ENCODE measurements at regions not wholly inside any gene's neighbourhood (a gene's known extent, or its start where the extent isn't known, plus 50 kb on each side); places are given as distances from the start of the nearest gene placed in this dataset.
"Not testable (repeated sequence)": the region's sequence is repeated elsewhere in the genome, so short reads cannot be mapped to it uniquely, and the experiment has no call there.

DNA sequence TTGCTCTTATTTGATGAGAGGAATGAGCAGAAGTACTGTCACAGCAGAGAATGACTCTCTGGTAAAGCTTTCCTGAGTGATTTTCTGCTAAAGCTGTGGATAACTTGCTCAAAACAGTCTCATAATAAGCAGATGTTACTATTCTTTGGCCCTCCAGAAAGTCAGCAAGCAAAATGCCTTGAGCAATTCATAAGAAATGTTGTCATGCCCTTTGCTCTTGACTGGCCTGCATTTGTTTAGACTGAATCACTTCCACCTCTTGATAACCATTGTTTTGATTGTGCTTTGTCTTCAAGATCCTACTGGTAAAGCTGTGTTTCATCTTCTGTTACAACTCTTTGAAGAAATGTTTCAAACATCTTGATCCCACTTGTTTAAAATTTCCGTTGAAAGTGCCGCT is 457.9 kb upstream of the FOXG1 start:
- H4K20me1 ChIP-seq, result no peaks in the 10 kb centered on the region
- H3K27me3 ChIP-seq, result no peaks in the 10 kb centered on the region
- H3K4me2 ChIP-seq, result no peak overlapping the region
- no peak overlapping the region for H3K4me3 ChIP-seq
- no peak overlapping the region for H3K9ac ChIP-seq
- no peak overlapping the region for H3K27ac ChIP-seq
- no peaks in the 10 kb centered on the region for H3K9me3 ChIP-seq (replicated peaks in 1 of 11)
- no peaks in the 10 kb centered on the region for H3K4me1 ChIP-seq
- no peaks in the 10 kb centered on the region for H3K36me3 ChIP-seq
- no peak for TF ChIP-seq Cebpa-rat (IDR thresholded peaks at IDR 0.05)

DNA sequence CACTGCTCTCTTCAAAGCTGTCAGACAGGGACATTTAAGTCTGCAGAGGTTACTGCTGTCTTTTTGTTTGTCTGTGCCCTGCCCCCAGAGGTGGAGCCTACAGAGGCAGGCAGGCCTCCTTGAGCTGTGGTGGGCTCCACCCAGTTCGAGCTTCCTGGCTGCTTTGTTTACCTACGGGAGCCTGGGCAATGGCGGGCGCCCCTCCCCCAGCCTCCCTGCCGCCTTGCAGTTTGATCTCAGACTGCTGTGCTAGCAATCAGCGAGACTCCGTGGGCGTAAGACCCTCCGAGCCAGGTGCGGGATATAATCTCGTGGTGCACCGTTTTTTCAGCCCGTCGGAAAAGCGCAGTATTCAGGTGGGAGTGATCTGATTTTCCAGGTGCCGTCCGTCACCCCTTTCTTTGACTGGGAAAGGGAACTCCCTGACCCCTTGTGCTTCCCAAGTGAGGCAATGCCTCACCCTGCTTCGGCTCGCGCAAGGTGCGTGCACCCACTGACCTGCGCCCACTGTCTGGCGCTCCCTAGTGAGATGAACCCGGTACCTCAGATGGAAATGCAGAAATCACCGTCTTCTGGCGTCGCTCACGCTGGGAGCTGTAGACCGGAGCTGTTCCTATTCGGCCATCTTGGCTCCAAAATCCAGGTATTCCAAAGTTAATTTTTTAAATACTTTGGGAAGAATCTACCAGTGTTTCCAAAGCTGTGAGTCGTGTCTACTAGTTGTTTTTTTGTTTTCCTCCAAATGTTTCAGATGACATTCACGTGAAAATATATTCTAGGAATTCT is 448.5 kb upstream of the FOXG1 start:
- not testable (repeated sequence) for H3K4me1 ChIP-seq; H3K9ac ChIP-seq; H3K27ac ChIP-seq; H3K9me3 ChIP-seq (replicated peaks in 1 of 11); H3K4me3 ChIP-seq; H3K4me2 ChIP-seq; H4K20me1 ChIP-seq; H3K36me3 ChIP-seq; H3K27me3 ChIP-seq

DNA sequence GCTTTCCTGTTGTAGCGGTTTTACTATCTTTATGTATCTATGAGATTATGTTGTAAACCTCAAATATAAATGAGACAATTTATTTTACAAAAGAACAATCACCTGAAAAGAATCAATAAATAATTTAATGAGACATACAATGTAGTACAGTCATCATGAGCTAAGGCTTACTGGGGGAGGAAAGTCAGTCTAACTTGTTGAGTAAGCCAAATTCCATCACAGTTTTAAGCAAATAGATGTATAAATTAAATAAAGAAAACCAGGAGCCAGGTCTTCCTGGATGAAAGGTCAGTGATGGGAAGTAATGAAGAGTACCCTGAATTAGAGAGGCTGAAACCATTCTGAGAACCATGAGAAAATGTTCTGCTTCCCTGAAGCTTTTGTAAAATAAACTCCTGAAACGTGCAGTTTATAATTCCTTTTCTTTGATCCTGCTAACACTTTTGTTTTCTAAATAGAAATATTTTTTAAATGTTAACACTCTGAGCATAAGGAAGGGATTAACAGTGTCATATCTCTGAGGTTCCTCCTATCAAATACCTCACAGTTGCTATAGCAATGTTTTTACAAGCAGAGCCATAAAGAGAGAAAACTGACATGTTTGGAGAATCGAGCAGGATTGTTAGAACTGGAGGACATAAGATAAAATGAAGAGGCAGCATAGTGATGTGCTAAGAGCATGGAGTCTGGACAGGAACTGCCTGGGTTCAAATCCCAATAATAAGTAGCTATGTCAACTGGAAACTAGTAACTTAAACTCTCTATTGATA is 444.9 kb upstream of the FOXG1 start:
- Histone ChIP-seq H3K9ac (no peak overlapping the region), H3K4me2 (no peak overlapping the region), H3K4me3 (no peak overlapping the region), H3K4me1 (no peaks in the 10 kb centered on the region), H3K36me3 (no peaks in the 10 kb centered on the region), H3K27ac (no peak overlapping the region), H3K9me3 (replicated peaks in 1 of 11) (no peaks in the 10 kb centered on the region), H4K20me1 (no peaks in the 10 kb centered on the region), H3K27me3 (no peaks in the 10 kb centered on the region)
- no peak for TF ChIP-seq Cebpa-rat (IDR thresholded peaks at IDR 0.05)

DNA sequence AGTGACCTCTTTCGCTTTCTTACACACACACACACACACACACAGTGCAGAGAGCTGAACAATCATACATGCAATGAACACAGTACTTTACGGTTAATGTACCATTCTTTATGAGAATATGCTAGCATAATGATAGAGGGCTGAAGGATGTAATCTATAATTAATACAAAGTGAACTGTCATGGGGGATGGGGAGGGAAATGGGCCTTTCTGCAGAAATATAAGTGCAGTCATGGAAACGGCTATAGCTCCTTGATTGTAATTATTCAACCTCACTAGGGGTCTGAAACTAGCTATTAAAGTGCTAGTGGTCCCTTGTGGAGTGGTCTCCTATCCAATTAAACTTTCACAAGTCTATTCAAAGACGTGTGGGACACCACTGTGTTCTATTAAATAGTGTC is 443.2 kb upstream of the FOXG1 start:
- Histone ChIP-seq H3K9ac (no peak overlapping the region), H3K4me3 (no peak overlapping the region), H3K27me3 (no peaks in the 10 kb centered on the region), H3K27ac (no peak overlapping the region), H4K20me1 (no peaks in the 10 kb centered on the region), H3K36me3 (no peaks in the 10 kb centered on the region), H3K9me3 (replicated peaks in 1 of 11) (no peaks in the 10 kb centered on the region), H3K4me2 (no peak overlapping the region), H3K4me1 (no peaks in the 10 kb centered on the region)
- TF ChIP-seq Cebpa-rat (IDR thresholded peaks at IDR 0.05), result no peak

DNA sequence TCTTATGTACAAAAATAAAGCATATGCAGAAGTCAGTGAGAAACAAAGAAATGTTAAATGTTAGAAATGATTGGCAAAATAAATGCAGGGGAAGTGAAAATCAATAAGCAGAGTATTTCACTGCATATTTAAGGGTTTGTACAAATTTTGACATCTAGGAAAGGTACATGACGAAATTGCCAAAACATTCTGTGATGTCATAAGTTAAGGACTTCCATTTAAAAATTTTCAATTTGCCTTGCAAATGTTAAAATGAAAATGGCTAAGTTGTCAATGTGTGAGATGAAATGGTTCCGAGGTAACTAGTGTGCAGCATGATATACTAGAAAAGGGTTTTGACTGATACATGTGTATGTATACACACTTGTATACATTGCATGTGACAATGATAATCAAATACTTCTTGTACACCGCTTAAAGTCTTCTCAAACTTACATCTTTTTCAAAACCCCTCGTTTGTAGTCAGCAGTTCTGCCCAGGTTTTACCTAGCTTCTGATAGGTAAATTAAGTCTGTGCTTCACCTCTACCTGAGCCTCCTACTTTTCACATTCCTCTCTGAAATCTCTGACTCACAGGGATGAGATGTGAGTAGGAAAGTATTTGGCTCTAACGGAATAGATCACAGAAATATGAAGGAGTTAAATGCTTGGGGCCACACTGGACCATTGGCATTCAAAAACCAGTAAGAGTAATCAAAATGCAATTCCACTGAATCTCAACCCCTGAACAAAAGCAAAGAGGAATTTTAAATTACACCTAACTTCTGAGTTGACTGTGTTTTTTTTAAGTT is 442.4 kb upstream of the FOXG1 start:
- H3K9me3 ChIP-seq (replicated peaks in 1 of 11), result no peaks in the 10 kb centered on the region
- no peaks in the 10 kb centered on the region for H3K27me3 ChIP-seq
- no peak overlapping the region for H3K27ac ChIP-seq
- H3K4me3 ChIP-seq, result no peak overlapping the region
- no peaks in the 10 kb centered on the region for H3K4me1 ChIP-seq
- no peaks in the 10 kb centered on the region for H3K36me3 ChIP-seq
- no peak overlapping the region for H3K4me2 ChIP-seq
- no peak overlapping the region for H3K9ac ChIP-seq
- H4K20me1 ChIP-seq, result no peaks in the 10 kb centered on the region
- TF ChIP-seq Cebpa-rat (IDR thresholded peaks at IDR 0.05), result no peak

DNA sequence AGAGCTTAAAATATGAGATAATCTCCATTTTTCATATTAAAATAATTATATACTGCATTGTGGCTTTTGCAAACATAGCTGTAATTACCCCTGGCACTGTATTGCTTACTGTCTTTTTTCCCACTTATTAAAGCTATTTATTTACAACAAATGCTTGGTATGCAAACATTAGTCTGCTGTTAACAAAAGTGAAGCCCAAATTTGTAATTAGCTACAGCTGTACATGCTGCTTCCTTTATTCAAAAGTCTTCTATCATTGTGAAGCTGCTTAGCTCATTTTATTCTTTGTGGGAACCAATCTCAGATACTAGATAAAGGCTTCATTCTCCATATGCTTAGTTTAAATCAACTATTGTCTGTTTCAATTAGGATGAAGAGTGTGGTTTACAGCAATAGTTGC is 425.8 kb upstream of the FOXG1 start:
- TF ChIP-seq Cebpa-rat (IDR thresholded peaks at IDR 0.05), result no peak
- Histone ChIP-seq H3K9ac (no peak overlapping the region), H4K20me1 (no peaks in the 10 kb centered on the region), H3K27me3 (no peaks in the 10 kb centered on the region), H3K4me2 (no peak overlapping the region), H3K4me3 (no peak overlapping the region), H3K27ac (no peak overlapping the region), H3K4me1 (no peaks in the 10 kb centered on the region), H3K9me3 (replicated peaks in 1 of 11) (no peaks in the 10 kb centered on the region), H3K36me3 (no peaks in the 10 kb centered on the region)

DNA sequence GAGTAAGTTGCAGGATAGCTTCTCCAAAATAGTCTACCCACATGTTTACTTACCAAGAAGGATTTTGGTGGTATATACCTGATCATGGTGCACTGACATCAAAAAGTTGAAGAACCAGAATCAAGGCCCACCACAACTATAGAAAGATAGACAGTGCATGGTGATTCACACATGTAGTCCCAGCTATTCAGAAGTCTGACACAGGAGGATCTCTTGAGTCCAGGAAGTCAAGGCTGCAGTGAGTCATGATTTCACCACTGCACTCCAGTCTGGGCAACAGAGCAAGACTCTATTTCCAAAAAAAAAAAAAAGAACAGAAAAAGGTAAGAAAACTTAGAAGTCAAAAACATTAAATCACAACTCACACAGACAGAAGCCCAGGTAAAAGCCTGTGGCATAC is 422.2 kb upstream of the FOXG1 start:
- Histone ChIP-seq H3K27ac (no peak overlapping the region), H3K4me1 (no peaks in the 10 kb centered on the region), H3K9me3 (replicated peaks in 1 of 11) (no peaks in the 10 kb centered on the region), H3K27me3 (no peaks in the 10 kb centered on the region), H3K9ac (no peak overlapping the region), H3K36me3 (no peaks in the 10 kb centered on the region), H3K4me3 (no peak overlapping the region), H4K20me1 (no peaks in the 10 kb centered on the region), H3K4me2 (no peak overlapping the region)
- TF ChIP-seq Cebpa-rat (IDR thresholded peaks at IDR 0.05), result no peak

DNA sequence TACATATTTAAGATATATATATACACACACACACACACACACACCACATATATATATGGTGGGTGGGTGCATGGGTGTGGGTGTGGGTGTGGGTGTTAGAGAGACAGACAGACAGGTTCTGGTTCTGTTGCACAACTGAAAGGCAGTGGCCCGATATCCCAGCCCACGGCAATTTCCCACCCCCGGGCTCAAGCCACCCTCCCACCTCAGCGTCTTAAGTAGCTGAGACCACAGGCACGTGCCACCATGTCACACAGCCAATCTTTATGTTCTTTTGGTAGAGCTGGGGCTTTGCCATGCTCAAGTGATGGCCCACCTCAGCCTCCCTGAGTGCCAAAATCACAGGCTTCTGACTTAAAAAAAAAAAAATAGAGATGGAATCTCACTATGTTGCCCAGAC is 417.8 kb upstream of the FOXG1 start:
- no peaks in the 10 kb centered on the region for H3K9me3 ChIP-seq (replicated peaks in 1 of 11)
- H3K4me3 ChIP-seq, result no peak overlapping the region
- no peaks in the 10 kb centered on the region for H4K20me1 ChIP-seq
- no peak overlapping the region for H3K9ac ChIP-seq
- H3K4me1 ChIP-seq, result no peaks in the 10 kb centered on the region
- no peak overlapping the region for H3K27ac ChIP-seq
- no peaks in the 10 kb centered on the region for H3K36me3 ChIP-seq
- H3K27me3 ChIP-seq, result no peaks in the 10 kb centered on the region
- TF ChIP-seq Cebpa-rat (IDR thresholded peaks at IDR 0.05), result no peak
- H3K4me2 ChIP-seq, result no peak overlapping the region

DNA sequence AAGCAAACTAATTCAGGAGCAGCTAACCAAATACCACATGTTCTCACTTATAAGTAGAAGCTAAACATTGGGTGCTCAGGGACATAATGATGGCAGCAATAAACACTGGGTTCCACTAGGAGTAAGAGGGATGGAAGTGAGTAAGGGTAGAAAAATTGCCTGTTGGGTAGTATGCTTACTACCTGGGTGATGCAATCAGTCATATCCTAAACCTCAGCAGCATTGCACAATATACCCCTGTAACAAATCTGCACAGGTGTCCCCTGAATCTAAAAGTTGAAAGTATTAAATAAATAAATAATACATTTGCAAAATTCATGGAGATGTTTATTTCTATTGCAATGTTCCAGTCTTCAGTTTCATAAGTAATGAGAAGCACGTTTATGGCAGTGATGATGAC is 409.8 kb upstream of the FOXG1 start:
- Histone ChIP-seq H3K36me3 (no peaks in the 10 kb centered on the region), H3K4me1 (no peaks in the 10 kb centered on the region), H3K9me3 (replicated peaks in 1 of 11) (peaks cover 0 to 11% (median 5%) of the 10 kb centered on the region in 11 experiments; a peak in 9 of 22 replicates), H3K9ac (no peak overlapping the region), H4K20me1 (no peaks in the 10 kb centered on the region), H3K4me3 (no peak overlapping the region), H3K27me3 (no peaks in the 10 kb centered on the region), H3K27ac (no peak overlapping the region), H3K4me2 (no peak overlapping the region)
- peak in 3 of 11 experiments; percentile 19 to 49 (median 43); a peak in 1 of 22 replicates for TF ChIP-seq Cebpa-rat (IDR thresholded peaks at IDR 0.05)
